ENCODE measurements at regions not wholly inside any gene's neighbourhood (a gene's known extent, or its start where the extent isn't known, plus 50 kb on each side); places are given as distances from the start of the nearest gene placed in this dataset.

- FAIRE-seq (no peak), DNase-seq (no peak)
- Histone ChIP-seq H3K27ac (ENCODE audit: low read depth in 2 of 2, low read length in 2 of 2) (no peak overlapping the region), H3K9ac (ENCODE audit: low read length in 3 of 3) (no peak overlapping the region), H3K9me3 (ENCODE audit: control insufficient read depth in 2 of 3, insufficient read depth in 1 of 3, low read length in 3 of 3) (no peaks in the 10 kb centered on the region), H3K4me1 (ENCODE audit: control insufficient read depth in 2 of 3, insufficient read depth in 2 of 3, low read depth in 1 of 3, low read length in 3 of 3) (no peaks in the 10 kb centered on the region), H3K27me3 (ENCODE audit: control insufficient read depth, insufficient read depth, low read length) (no peaks in the 10 kb centered on the region), H3K36me3 (ENCODE audit: control insufficient read depth in 2 of 3, insufficient read depth in 3 of 3, low read length in 3 of 3) (no peaks in the 10 kb centered on the region), H3K4me3 (ENCODE audit: low read length in 3 of 3) (no peak overlapping the region)
- no peak for TF ChIP-seq CTCF (IDR thresholded peaks at IDR 0.05; ENCODE audit: borderline replicate concordance, extremely low read depth, insufficient read depth)
- intact Hi-C loops (cut with DNase I) = no loop called here
Measured at GRCh38 chr14:51432302-51432948, 192.4 kb downstream of the TMX1 start.

- TF ChIP-seq CTCF (IDR thresholded peaks at IDR 0.05; ENCODE audit: borderline replicate concordance, extremely low read depth, insufficient read depth) = no peak
- Histone ChIP-seq H3K9ac (ENCODE audit: low read length in 3 of 3) (no peak overlapping the region), H3K4me3 (ENCODE audit: low read length in 3 of 3) (no peak overlapping the region), H3K27me3 (ENCODE audit: control insufficient read depth, insufficient read depth, low read length) (no peaks in the 10 kb centered on the region), H3K27ac (ENCODE audit: low read depth in 2 of 2, low read length in 2 of 2) (no peak overlapping the region), H3K36me3 (ENCODE audit: control insufficient read depth in 2 of 3, insufficient read depth in 3 of 3, low read length in 3 of 3) (no peaks in the 10 kb centered on the region), H3K9me3 (ENCODE audit: control insufficient read depth in 2 of 3, insufficient read depth in 1 of 3, low read length in 3 of 3) (no peaks in the 10 kb centered on the region), H3K4me1 (ENCODE audit: control insufficient read depth in 2 of 3, insufficient read depth in 2 of 3, low read depth in 1 of 3, low read length in 3 of 3) (no peaks in the 10 kb centered on the region)
- no peak for DNase-seq
- intact Hi-C loops (cut with DNase I) = no loop called here
- no peak for FAIRE-seq
Measured at GRCh38 chr14:51436630-51437029, 196.6 kb downstream of the TMX1 start.

- intact Hi-C loops (cut with DNase I) = no loop called here
- no peak for FAIRE-seq
Measured at GRCh38 chr14:51439896-51440295, 199.8 kb downstream of the TMX1 start.

More at GRCh38 chr14:51439896-51440295, 199.8 kb downstream of the TMX1 start:
- DNase-seq = no peak
- no peak for TF ChIP-seq CTCF (IDR thresholded peaks at IDR 0.05; ENCODE audit: borderline replicate concordance, extremely low read depth, insufficient read depth)
- H3K4me1 ChIP-seq (ENCODE audit: control insufficient read depth in 2 of 3, insufficient read depth in 2 of 3, low read depth in 1 of 3, low read length in 3 of 3) = no peaks in the 10 kb centered on the region
- H3K27ac ChIP-seq (ENCODE audit: low read depth in 2 of 2, low read length in 2 of 2) = no peak overlapping the region
- no peak overlapping the region for H3K4me3 ChIP-seq (ENCODE audit: low read length in 3 of 3)
- no peaks in the 10 kb centered on the region for H3K9me3 ChIP-seq (ENCODE audit: control insufficient read depth in 2 of 3, insufficient read depth in 1 of 3, low read length in 3 of 3)
- H3K36me3 ChIP-seq (ENCODE audit: control insufficient read depth in 2 of 3, insufficient read depth in 3 of 3, low read length in 3 of 3) = no peaks in the 10 kb centered on the region
- no peaks in the 10 kb centered on the region for H3K27me3 ChIP-seq (ENCODE audit: control insufficient read depth, insufficient read depth, low read length)
- no peak overlapping the region for H3K9ac ChIP-seq (ENCODE audit: low read length in 3 of 3)

Measured in kidney (tissue), 13 donors.